ENCODE measurements at regions not wholly inside any gene's neighbourhood (a gene's known extent, or its start where the extent isn't known, plus 50 kb on each side); places are given as distances from the start of the nearest gene placed in this dataset.

DNA sequence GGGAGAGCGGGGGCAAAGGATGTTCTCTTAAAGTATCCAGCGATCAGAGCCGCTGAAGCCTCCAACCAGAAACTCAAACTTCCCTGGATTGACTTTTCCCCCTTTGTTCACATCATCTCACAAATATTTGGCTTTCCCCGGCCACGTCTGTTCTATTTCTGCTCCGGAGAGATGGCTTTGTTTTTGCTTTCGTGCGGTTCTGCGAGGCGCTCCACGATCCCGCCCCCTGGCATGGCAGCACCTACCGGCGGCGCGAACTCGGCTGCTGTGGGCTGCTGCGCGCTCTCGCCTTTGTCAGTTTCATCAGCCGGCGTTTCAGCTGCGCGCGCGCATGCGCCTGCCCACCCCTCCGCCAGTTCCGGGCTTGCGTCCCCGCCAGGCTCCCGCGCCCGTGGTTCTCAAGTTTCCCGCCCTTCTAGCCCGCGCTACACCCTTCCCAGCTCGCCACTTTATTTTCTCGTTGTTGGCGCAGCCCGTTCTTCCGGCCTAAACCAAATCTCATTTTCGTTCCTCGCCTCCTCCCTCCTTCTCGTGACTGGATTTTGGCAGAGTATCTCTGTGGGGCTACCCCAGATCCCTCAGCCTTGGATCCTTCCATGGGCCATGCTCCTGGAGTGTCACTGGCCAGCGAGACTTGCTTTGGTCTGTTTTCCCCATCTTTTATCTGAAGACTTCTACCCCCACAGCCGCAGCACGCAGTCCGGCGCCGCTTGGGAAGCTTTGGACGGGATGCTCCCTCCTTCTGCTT is 98.0 kb downstream of the INSIG2 start:
- DNase-seq = peak; percentile 90
- TF ChIP-seq, protein P1, sequence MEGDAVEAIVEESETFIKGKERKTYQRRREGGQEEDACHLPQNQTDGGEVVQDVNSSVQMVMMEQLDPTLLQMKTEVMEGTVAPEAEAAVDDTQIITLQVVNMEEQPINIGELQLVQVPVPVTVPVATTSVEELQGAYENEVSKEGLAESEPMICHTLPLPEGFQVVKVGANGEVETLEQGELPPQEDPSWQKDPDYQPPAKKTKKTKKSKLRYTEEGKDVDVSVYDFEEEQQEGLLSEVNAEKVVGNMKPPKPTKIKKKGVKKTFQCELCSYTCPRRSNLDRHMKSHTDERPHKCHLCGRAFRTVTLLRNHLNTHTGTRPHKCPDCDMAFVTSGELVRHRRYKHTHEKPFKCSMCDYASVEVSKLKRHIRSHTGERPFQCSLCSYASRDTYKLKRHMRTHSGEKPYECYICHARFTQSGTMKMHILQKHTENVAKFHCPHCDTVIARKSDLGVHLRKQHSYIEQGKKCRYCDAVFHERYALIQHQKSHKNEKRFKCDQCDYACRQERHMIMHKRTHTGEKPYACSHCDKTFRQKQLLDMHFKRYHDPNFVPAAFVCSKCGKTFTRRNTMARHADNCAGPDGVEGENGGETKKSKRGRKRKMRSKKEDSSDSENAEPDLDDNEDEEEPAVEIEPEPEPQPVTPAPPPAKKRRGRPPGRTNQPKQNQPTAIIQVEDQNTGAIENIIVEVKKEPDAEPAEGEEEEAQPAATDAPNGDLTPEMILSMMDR (IDR thresholded peaks at IDR 0.05; ENCODE audit: unreplicated experiment) = no peak
- H3K27ac Mint-ChIP-seq (ENCODE audit: unreplicated experiment) = peak overlapping the region; percentile 91
- H3K36me3 Mint-ChIP-seq (ENCODE audit: insufficient read depth, unreplicated experiment) = peaks cover 21% of the 10 kb centered on the region
- BruUV-seq (replicated peaks) = TSS peak; percentile 94
- CTCF ChIA-PET = interaction anchor here (0.7 to 1.8 kb wide), 2 partner anchors 139 to 640 kb away, joined by 5 to 6 read pairs; no protein-coding TSS in a partner anchor
- H3K4me1 Mint-ChIP-seq (ENCODE audit: low read depth, unreplicated experiment) = peaks cover 43% of the 10 kb centered on the region
- intact Hi-C loops (cut with micrococcal nuclease; ENCODE audit: unreplicated experiment) = loop anchor here (5.0 kb wide), 1 partner anchor 139 kb away; no protein-coding TSS in a partner anchor
- H3K27me3 Mint-ChIP-seq (ENCODE audit: unreplicated experiment) = no peaks in the 10 kb centered on the region
- H3K4me3 Mint-ChIP-seq (ENCODE audit: low read depth, unreplicated experiment) = peak overlapping the region; percentile 85
- H3K9me3 Mint-ChIP-seq (ENCODE audit: low read depth, unreplicated experiment) = no peaks in the 10 kb centered on the region

DNA sequence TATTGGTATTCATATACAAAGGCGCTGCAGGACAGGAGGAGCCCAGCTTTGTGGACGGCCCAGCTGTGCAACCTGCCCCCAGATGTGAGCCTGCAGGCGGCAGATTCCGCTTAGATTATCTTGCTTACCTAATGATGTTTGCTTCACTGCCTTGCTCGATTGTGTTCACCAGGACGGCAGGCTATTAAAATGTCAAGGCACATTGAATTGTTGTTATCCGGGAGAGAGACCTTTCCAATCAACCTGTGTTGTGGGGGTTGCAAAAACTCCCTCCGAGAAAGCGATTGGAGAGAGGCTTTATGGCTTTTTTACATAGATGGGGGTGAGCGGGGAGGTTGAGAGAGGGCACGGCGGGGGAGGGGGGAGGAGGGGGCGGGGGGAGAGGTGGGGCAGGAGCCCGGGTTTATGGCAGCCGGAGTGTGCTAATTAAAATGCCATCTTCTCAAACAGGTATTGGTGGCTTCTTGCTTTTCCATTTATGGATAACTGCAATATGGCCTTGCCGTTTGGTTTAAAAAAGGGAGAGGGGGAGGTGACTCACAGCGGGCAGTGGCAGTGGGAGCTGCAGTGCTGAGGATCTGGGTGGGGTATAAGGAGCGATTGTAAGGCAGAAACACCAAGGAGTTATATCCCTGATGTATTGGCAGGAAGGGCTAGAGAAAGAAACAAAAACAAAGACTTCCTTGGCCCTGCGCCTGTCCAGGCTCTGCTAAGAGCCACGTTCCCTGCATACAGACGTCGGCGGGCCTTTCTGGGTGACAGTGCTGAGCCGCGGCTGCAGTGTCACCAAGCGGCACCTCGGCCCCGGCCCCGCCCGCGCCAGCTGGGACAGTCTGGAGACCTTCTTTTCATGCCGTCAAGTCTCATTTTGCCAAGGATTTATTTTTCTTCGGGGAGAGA is 97.2 kb downstream of the INSIG2 start:
- intact Hi-C loops (cut with micrococcal nuclease; ENCODE audit: unreplicated experiment) = loop anchor here (2.0 to 5.0 kb wide), 2 partner anchors 73 to 138 kb away; no protein-coding TSS in a partner anchor
- CTCF ChIA-PET = interaction anchor here (0.7 to 1.8 kb wide), 2 partner anchors 138 to 641 kb away, joined by 5 to 6 read pairs; no protein-coding TSS in a partner anchor
- TSS peak; percentile 98 for BruUV-seq (replicated peaks)
- TF ChIP-seq, protein P1 (IDR thresholded peaks at IDR 0.05; ENCODE audit: unreplicated experiment) = no peak
- peaks cover 21% of the 10 kb centered on the region for H3K36me3 Mint-ChIP-seq (ENCODE audit: insufficient read depth, unreplicated experiment)
- H3K27ac Mint-ChIP-seq (ENCODE audit: unreplicated experiment) = peak overlapping the region; percentile 91
- H3K4me3 Mint-ChIP-seq (ENCODE audit: low read depth, unreplicated experiment) = peak overlapping the region; percentile 85
- H3K4me1 Mint-ChIP-seq (ENCODE audit: low read depth, unreplicated experiment) = peaks cover 37% of the 10 kb centered on the region
- no peaks in the 10 kb centered on the region for H3K9me3 Mint-ChIP-seq (ENCODE audit: low read depth, unreplicated experiment)
- no peaks in the 10 kb centered on the region for H3K27me3 Mint-ChIP-seq (ENCODE audit: unreplicated experiment)
- peak; percentile 70 for DNase-seq

DNA sequence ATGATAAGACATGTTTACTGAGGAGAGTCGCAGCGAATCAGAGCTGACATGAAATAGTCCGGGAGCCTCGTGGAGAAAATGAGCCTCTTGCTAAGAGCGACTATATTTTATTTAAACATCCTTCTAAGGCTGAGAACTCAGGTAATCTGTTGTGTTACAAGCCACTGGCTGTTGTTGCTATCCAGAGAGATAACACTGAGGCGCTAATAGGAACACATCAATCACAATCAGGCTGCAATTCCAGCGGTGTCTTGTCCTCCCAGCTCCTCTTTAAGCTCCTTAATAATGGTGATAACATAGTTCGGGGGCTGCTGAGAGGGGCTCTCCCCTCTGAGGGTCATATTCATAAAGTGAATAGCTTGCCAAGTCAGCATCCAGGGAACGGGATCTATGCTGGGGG is 95.1 kb downstream of the INSIG2 start:
- Mint-ChIP-seq H3K27me3 (ENCODE audit: unreplicated experiment) (no peaks in the 10 kb centered on the region), H3K4me1 (ENCODE audit: low read depth, unreplicated experiment) (peaks cover 28% of the 10 kb centered on the region), H3K4me3 (ENCODE audit: low read depth, unreplicated experiment) (no peak overlapping the region), H3K27ac (ENCODE audit: unreplicated experiment) (no peak overlapping the region), H3K36me3 (ENCODE audit: insufficient read depth, unreplicated experiment) (peaks cover 19% of the 10 kb centered on the region), H3K9me3 (ENCODE audit: low read depth, unreplicated experiment) (no peaks in the 10 kb centered on the region)
- CTCF ChIA-PET = no interaction called here
- DNase-seq = no peak
- intact Hi-C loops (cut with micrococcal nuclease; ENCODE audit: unreplicated experiment) = no loop called here
- no TSS peak for BruUV-seq (replicated peaks)
- TF ChIP-seq, protein P1 (IDR thresholded peaks at IDR 0.05; ENCODE audit: unreplicated experiment) = no peak

- intact Hi-C loops (cut with micrococcal nuclease; ENCODE audit: unreplicated experiment) = no loop called here
- CTCF ChIA-PET = no interaction called here
- no peak for DNase-seq
- H3K9me3 Mint-ChIP-seq (ENCODE audit: low read depth, unreplicated experiment) = no peaks in the 10 kb centered on the region
- TF ChIP-seq, protein P1 (IDR thresholded peaks at IDR 0.05; ENCODE audit: unreplicated experiment) = no peak
- BruUV-seq (replicated peaks) = no TSS peak
- H3K4me3 Mint-ChIP-seq (ENCODE audit: low read depth, unreplicated experiment) = no peak overlapping the region
- peaks cover 15% of the 10 kb centered on the region for H3K4me1 Mint-ChIP-seq (ENCODE audit: low read depth, unreplicated experiment)
- H3K27ac Mint-ChIP-seq (ENCODE audit: unreplicated experiment) = no peak overlapping the region
- no peaks in the 10 kb centered on the region for H3K27me3 Mint-ChIP-seq (ENCODE audit: unreplicated experiment)
- H3K36me3 Mint-ChIP-seq (ENCODE audit: insufficient read depth, unreplicated experiment) = no peaks in the 10 kb centered on the region
Measured at GRCh38 chr2:118179445-118179844, 91.2 kb downstream of the INSIG2 start.
